Transverse colon (tissue), 4 donors: ENCODE measurements at regions not wholly inside any gene's neighbourhood (a gene's known extent, or its start where the extent isn't known, plus 50 kb on each side); places are given as distances from the start of the nearest gene placed in this dataset.
"Not testable (repeated sequence)": the region's sequence is repeated elsewhere in the genome, so short reads cannot be mapped to it uniquely, and the experiment has no call there.

Experiments
- DNase-seq: peaks from one replicate; pipeline ENCODE4 v3.0.0-alpha.2; 2019
- H3K27ac ChIP-seq, 4 donors: fragments of 200-600 bp; sonication (generic); 2 replicates each; pipeline ENCODE4 v1.5.1; 2016 to 2018; ENCODE audit warnings: inconsistent platforms in 4 of 4
- H3K27me3 ChIP-seq: fragments of 200-600 bp; sonication (generic); 2 replicates; pipeline ENCODE4 v1.5.1; 2017; ENCODE audit warnings: inconsistent platforms
- H3K36me3 ChIP-seq, 4 donors: fragments of 200-600 bp; sonication (generic); 2 replicates each; pipeline ENCODE4 v1.5.1; 2017 to 2019; ENCODE audit warnings: inconsistent platforms in 4 of 4
- H3K4me1 ChIP-seq, 4 donors: fragments of 200-600 bp; sonication (generic); 2 replicates each; pipeline ENCODE4 v1.5.1; 2017 to 2020; ENCODE audit warnings: inconsistent platforms in 4 of 4
- H3K4me3 ChIP-seq, 4 donors: fragments of 200-600 bp; sonication (generic); 1 replicate in 1 of 4; 2 replicates in 3 of 4; pipeline versions ENCODE4 v1.5.1 to v1.6.1; 2017 to 2019; ENCODE audit warnings: inconsistent platforms in 4 of 4
- H3K9me3 ChIP-seq, 2 donors: fragments of 200-600 bp; sonication (generic); 2 replicates each; pipeline ENCODE4 v1.5.1; 2017 to 2019; ENCODE audit warnings: inconsistent platforms in 2 of 2
- EP300 ChIP-seq: sonication (generic); formaldehyde crosslinking; IDR thresholded peaks from one replicate; pipeline ENCODE4 v1.6.1; 2017; ENCODE audit warnings: antibody characterized with exemption, low read depth
- POLR2A ChIP-seq: fragments of 450-650 bp; IDR thresholded peaks from one replicate; pipeline ENCODE4 v1.6.1; 2016; ENCODE audit warnings: antibody characterized with exemption, mild to moderate bottlenecking, moderate library complexity
- POLR2AphosphoS5 ChIP-seq, 3 donors: sonication (generic); formaldehyde crosslinking; IDR thresholded peaks; one replicate each; pipeline ENCODE4 v1.6.1; 2016; ENCODE audit warnings: antibody characterized with exemption in 3 of 3
- WGBS, 2 donors: methylation state at CpG; one replicate each; pipeline ENCODE4 v1.1.5; 2018; ENCODE audit warnings: low coverage in 1 of 2; 5-methylcytosine and 5-hydroxymethylcytosine counted together
- in situ Hi-C, 4 donors: fragments of 200-750 bp; cut with MboI; loops; one replicate each; pipeline versions ENCODE4 v1.15.0 to v1.15.1; 2017; ENCODE audit warnings: low sequenced_read_pairs in 3 of 4, low pct_ligation_motif_present in 1 of 4, low pct_unique_long_range_greater_than_20kb in 1 of 4
- intact Hi-C: fragments of 100-400 bp; cut with DNase I; formaldehyde crosslinking; loops from one replicate; pipeline ENCODE4 v1.15.1; 2023; ENCODE audit warnings: low total_unique reads
- TF ChIP-seq, protein P1 (sequence below), 5 experiments: fragments of 200-600 bp in 3 of 5; fragments of 450-650 bp in 2 of 5; sonication (generic) in 3 of 5; IDR thresholded peaks; 1 replicate in 2 of 5; 2 replicates in 3 of 5; pipeline ENCODE4 v1.5.1; 2016 to 2017; ENCODE audit warnings: antibody characterized with exemption in 5 of 5, inconsistent platforms in 3 of 5, mild to moderate bottlenecking in 2 of 5, moderate library complexity in 1 of 5

DNA sequence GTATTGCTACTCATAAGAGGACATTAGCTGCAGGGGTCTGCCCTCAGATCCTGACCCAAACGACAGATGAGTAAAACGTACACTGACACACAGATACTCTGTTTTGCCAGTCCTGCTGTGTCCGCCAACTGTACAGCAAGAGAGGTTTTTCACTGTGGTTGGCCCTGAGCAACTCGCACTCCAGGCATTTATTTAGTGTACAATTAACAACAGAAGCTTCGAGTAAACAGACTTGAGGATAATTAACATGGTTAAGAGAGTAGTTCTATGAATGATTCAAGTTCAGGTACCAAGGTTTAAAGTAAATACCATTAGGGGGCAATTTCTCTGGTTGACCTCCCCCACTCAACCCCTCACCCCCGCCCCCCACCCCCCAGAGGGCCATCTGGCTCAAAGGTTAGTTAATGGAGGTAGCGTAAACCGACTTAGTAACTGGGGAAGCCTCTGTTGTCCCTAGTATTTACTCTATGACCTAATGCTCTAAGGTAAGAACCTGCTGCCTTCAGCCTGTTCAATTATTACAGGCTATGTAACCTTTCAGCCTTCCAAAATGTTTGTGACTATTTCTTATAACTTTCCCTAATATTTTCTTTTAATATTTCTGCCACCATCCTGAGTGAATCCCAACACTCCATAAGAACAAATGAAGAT lies 103.9 kb upstream of the XIRP2 start:
- Histone ChIP-seq H3K36me3 (no peaks in the 10 kb centered on the region), H3K27ac (no peak overlapping the region), H3K9me3 (no peaks in the 10 kb centered on the region), H3K27me3 (no peaks in the 10 kb centered on the region), H3K4me3 (no peak overlapping the region), H3K4me1 (no peaks in the 10 kb centered on the region)
- intact Hi-C loops (no loop called here), in situ Hi-C loops (no loop called here)
- WGBS, 2 donors: 53 to 70% methylated on average over 2 to 8 of the region's 8 CpGs
- no peak for DNase-seq
- TF ChIP-seq POLR2A: no peak

DNA sequence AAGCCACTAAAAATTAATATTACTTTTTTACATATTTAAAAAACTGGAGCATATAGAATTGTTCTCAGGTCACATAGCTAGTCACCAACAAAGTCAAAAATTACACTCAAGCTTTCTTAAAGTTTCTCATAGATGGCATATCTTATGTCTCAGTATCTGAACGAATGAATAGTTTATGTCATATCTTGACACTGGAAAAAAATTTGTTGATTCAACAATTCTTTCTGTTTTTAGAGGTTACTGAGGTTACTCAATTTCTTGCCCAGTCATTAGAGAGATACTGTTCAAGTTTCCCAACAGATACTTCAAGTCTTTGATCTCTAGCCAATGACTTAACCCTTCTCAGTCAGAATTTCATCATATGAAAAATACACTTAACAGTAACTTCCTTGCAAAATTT lies 113.1 kb upstream of the XIRP2 start:
- DNase-seq: no peak
- Histone ChIP-seq H3K9me3 (no peaks in the 10 kb centered on the region), H3K36me3 (no peaks in the 10 kb centered on the region), H3K27ac (no peak overlapping the region), H3K4me3 (no peak overlapping the region), H3K27me3 (no peaks in the 10 kb centered on the region), H3K4me1 (no peaks in the 10 kb centered on the region)
- in situ Hi-C loops: no loop called here
- 80 to 81% methylated on average over 1 of the region's 1 CpG for WGBS, 2 donors
- TF ChIP-seq POLR2AphosphoS5 (IDR thresholded peaks at IDR 0.05) (no peak), EP300 (no peak), POLR2A (no peak)
- TF ChIP-seq, protein P1, sequence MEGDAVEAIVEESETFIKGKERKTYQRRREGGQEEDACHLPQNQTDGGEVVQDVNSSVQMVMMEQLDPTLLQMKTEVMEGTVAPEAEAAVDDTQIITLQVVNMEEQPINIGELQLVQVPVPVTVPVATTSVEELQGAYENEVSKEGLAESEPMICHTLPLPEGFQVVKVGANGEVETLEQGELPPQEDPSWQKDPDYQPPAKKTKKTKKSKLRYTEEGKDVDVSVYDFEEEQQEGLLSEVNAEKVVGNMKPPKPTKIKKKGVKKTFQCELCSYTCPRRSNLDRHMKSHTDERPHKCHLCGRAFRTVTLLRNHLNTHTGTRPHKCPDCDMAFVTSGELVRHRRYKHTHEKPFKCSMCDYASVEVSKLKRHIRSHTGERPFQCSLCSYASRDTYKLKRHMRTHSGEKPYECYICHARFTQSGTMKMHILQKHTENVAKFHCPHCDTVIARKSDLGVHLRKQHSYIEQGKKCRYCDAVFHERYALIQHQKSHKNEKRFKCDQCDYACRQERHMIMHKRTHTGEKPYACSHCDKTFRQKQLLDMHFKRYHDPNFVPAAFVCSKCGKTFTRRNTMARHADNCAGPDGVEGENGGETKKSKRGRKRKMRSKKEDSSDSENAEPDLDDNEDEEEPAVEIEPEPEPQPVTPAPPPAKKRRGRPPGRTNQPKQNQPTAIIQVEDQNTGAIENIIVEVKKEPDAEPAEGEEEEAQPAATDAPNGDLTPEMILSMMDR (IDR thresholded peaks at IDR 0.05): no peak
- intact Hi-C loops: no loop called here

DNA sequence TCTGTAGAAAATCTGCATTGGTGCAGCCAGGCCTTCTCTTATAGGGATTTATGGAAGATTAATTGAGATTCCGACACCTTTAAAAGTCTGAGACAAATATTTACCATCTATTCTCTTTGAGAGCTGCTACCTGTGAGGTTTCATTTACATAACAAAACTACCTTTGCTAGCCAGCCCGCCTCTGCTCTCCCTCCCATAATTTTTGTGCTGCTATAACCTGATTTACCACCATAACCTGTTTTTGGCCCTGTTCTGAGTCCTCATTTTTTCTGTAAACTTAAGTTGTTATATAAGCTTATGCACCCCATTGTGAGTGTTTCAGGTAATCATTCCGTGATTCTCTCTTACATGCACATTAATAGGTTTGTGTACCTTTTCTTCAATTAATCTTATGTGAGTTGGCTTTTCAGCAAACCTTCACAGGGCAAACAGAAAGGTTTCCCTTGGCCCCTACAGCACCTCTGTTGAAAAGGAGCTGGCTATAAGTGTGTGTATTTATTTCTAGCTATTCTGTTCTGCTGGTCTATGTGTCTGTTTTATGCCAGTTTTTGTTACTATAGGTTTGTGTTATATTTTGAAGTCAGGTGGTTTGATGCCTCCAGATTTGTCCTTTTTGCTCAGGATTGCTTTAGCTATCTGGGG lies 114.9 kb upstream of the XIRP2 start:
- Histone ChIP-seq H3K4me3 (no peak overlapping the region), H3K27me3 (no peaks in the 10 kb centered on the region), H3K36me3 (no peaks in the 10 kb centered on the region), H3K27ac (no peak overlapping the region), H3K4me1 (no peaks in the 10 kb centered on the region), H3K9me3 (peaks cover 0 to 4% of the 10 kb centered on the region in 2 donors)
- intact Hi-C loops (no loop called here), in situ Hi-C loops (no loop called here)
- 71 to 73% methylated on average over 3 of the region's 3 CpGs for WGBS, 2 donors
- TF ChIP-seq POLR2A: no peak
- TF ChIP-seq EP300: no peak
- TF ChIP-seq POLR2AphosphoS5 (IDR thresholded peaks at IDR 0.05): no peak
- TF ChIP-seq, protein P1 (IDR thresholded peaks at IDR 0.05): no peak
- DNase-seq: no peak

DNA sequence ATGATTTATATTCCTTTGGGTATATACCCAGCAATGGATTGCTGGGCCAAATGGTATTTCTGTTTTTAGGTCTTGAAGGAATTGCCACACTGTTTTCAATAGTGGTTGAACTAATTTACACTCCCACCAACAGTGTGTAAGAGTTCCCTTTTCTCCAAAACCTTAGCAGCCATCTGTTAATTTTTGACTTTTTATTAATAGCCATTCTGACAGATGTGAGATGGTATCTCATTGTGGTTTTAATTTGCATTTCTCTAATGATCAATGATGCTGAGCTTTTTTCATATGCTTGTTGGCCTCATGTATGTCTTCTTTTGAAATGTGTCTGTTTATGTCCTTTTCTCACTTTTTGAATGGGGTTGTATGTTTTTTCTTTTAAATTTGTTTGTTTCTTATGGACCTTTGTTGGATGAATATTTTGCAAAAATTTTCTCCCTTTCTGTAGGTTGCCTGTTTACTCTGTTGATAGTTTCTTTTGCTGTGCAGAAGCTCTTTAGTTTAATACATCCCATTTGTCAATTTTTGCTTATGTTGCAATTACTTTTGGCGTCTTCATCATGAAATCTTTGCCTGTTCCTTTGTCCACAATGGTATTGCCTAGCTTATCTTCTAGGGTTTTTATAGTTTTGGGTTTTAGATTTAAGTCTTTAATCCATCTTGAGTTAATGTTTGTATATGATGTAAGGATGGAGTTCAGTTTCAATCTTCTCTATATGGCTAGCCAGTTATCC lies 119.7 kb upstream of the XIRP2 start:
- Histone ChIP-seq H3K4me3 (no peak overlapping the region), H3K9me3 (peaks cover 0 to 4% of the 10 kb centered on the region in 2 donors), H3K36me3 (no peaks in the 10 kb centered on the region), H3K27me3 (no peaks in the 10 kb centered on the region), H3K4me1 (no peaks in the 10 kb centered on the region), H3K27ac (no peak overlapping the region)
- intact Hi-C loops: no loop called here
- 41% methylated on average over 1 of the region's 1 CpG; no CpG with 5 or more reads in 1 of the 2 donors for WGBS, 2 donors
- TF ChIP-seq EP300 (no peak), POLR2AphosphoS5 (IDR thresholded peaks at IDR 0.05) (no peak), POLR2A (no peak)
- TF ChIP-seq, protein P1 (IDR thresholded peaks at IDR 0.05): no peak
- DNase-seq: no peak
- in situ Hi-C loops: no loop called here

- WGBS, 2 donors: 84 to 90% methylated on average over 8 to 13 of the region's 13 CpGs
- H3K27ac ChIP-seq, H3K36me3 ChIP-seq, H3K9me3 ChIP-seq, intact Hi-C loops, H3K4me3 ChIP-seq, DNase-seq, in situ Hi-C loops, H3K4me1 ChIP-seq, H3K27me3 ChIP-seq: not testable (repeated sequence)
Measured at GRCh38 chr2:166766769-166767322, 121.4 kb upstream of the XIRP2 start.
